Mucosa of rectum (tissue), 2 donors: ENCODE measurements at regions not wholly inside any gene's neighbourhood (a gene's known extent, or its start where the extent isn't known, plus 50 kb on each side); places are given as distances from the start of the nearest gene placed in this dataset.

Experiments
- H3K27ac ChIP-seq, 2 donors: one replicate each; pipeline ENCODE4 v1.7.0; 2013; ENCODE audit warnings: inconsistent platforms in 2 of 2, low read depth in 2 of 2, low read length in 2 of 2
- H3K27me3 ChIP-seq, 2 donors: one replicate each; pipeline ENCODE4 v1.7.0; 2013; ENCODE audit warnings: low read length in 2 of 2; ENCODE audit not compliant: control insufficient read depth in 2 of 2, insufficient read depth in 2 of 2
- H3K36me3 ChIP-seq, 2 donors: one replicate each; pipeline ENCODE4 v1.7.0; 2013; ENCODE audit warnings: low read length in 2 of 2; ENCODE audit not compliant: control insufficient read depth in 2 of 2, insufficient read depth in 2 of 2
- H3K4me1 ChIP-seq, 2 donors: one replicate each; pipeline ENCODE4 v1.7.0; 2013; ENCODE audit warnings: low read length in 2 of 2, mild to moderate bottlenecking in 1 of 2; ENCODE audit not compliant: control insufficient read depth in 2 of 2, insufficient read depth in 2 of 2
- H3K4me3 ChIP-seq, 2 donors: one replicate each; pipeline ENCODE4 v1.7.0; 2013; ENCODE audit warnings: low read length in 2 of 2
- H3K9ac ChIP-seq, 2 donors: one replicate each; pipeline ENCODE4 v1.7.0; 2013; ENCODE audit warnings: low read length in 2 of 2, low read depth in 1 of 2, mild to moderate bottlenecking in 1 of 2
- H3K9me3 ChIP-seq, 2 donors: one replicate each; pipeline ENCODE4 v1.7.0; 2013; ENCODE audit warnings: low read length in 2 of 2; ENCODE audit not compliant: control insufficient read depth in 2 of 2
- donor health status: healthy.
- donor health status: Normal muscosa, but diverticular disease.

GRCh38 chr4:153966641-153967040, 177.8 kb upstream of the SFRP2 start:
- no peak overlapping the region for H3K27ac ChIP-seq
- no peak overlapping the region for H3K9ac ChIP-seq
- H3K4me3 ChIP-seq: no peak overlapping the region
- no peaks in the 10 kb centered on the region for H3K36me3 ChIP-seq
- H3K9me3 ChIP-seq: no peaks in the 10 kb centered on the region
- no peaks in the 10 kb centered on the region for H3K4me1 ChIP-seq
- peaks cover 0 to 2% of the 10 kb centered on the region in 2 donors for H3K27me3 ChIP-seq

- H3K27ac ChIP-seq: no peak overlapping the region
- H3K4me1 ChIP-seq: no peaks in the 10 kb centered on the region
Observed at GRCh38 chr4:153963216-153963615, 174.3 kb upstream of the SFRP2 start.

DNA sequence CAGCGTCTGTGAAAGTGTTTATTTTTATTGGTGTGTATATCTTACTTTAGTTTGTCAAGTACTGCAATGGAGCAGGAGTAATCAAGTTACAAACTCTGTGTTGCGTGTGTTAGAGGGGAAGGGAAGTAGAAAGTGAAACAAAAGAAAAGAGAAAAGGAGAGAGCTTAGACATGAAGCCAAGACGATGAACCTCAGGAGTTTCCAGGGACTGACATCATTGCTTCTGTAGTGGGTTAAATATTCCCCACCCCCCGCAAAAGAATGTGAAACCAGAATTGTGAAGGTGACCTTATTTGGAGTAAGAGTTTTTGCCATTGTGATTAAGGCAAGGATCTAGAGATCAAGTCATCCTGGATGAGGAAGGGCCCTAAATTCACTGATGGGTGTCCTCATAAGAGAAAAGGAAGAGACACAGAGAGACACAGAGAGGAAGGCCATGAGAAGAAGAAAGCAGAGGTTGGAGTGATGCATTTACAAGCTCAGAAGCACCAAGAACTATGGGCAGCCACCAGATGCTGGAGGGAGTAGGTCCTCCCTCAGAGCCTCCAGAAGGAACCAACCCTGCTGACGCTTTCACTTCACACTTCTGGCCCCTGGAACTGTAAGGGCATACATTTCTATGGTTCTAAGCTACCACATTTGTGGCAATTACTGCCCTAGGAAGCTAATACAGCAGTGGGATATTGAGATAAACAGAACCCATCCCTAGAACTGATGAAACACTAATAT, 173.6 kb upstream of the SFRP2 start:
- Histone ChIP-seq H3K9ac (no peak overlapping the region), H3K4me1 (no peaks in the 10 kb centered on the region), H3K4me3 (no peak overlapping the region), H3K27ac (no peak overlapping the region), H3K27me3 (no peaks in the 10 kb centered on the region), H3K36me3 (no peaks in the 10 kb centered on the region), H3K9me3 (no peaks in the 10 kb centered on the region)

More at GRCh38 chr4:153963216-153963615, 174.3 kb upstream of the SFRP2 start:
- Histone ChIP-seq H3K9me3 (no peaks in the 10 kb centered on the region), H3K4me3 (no peak overlapping the region), H3K27me3 (peaks cover 0 to 2% of the 10 kb centered on the region in 2 donors), H3K36me3 (no peaks in the 10 kb centered on the region), H3K9ac (no peak overlapping the region)

DNA sequence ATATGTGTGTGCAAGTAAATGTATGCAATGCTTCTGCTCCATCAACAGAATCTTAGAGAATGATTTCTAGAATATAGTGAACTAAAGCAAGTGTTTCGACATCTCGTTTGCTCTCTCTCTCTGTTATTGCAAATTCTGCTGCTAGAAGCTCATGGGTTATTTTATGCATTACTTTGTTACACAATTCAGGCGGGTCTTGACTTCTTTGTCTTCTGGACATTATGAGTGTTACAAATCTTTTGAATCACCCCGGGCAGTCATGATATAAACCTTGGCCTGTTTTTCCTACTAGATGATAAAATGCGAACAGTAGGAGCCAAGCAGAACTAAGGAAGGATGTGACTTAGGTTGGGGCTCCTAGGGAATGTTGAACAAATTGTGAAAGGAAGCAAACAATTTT, 166.4 kb upstream of the SFRP2 start:
- H3K9me3 ChIP-seq: no peaks in the 10 kb centered on the region
- no peaks in the 10 kb centered on the region for H3K4me1 ChIP-seq

DNA sequence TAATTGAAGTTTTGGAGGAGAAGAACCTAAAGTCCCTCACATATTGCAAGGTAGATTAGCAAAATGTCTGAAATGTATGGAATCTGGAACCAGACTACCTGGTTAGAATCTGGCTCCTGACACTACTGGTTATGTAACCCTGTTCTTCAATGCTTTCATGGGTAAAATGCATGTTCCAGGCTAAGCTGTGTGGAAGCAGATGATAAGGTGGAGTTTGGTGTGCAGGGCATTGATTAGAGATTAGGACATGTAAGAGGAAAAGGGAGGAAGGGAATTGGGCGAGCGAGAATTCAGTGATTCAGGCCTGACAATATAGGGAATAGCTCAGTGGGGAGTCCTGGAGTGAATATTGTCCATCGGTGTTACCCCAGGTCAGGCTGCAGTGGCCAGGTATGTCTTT, 165.8 kb upstream of the SFRP2 start:
- Histone ChIP-seq H3K36me3 (no peaks in the 10 kb centered on the region), H3K4me3 (no peak overlapping the region), H3K4me1 (no peaks in the 10 kb centered on the region), H3K27ac (no peak overlapping the region), H3K9me3 (no peaks in the 10 kb centered on the region), H3K9ac (no peak overlapping the region), H3K27me3 (no peaks in the 10 kb centered on the region)

More for the DNA sequence above, 166.4 kb upstream of the SFRP2 start:
- no peak overlapping the region for H3K4me3 ChIP-seq
- no peak overlapping the region for H3K27ac ChIP-seq
- no peaks in the 10 kb centered on the region for H3K27me3 ChIP-seq
- H3K9ac ChIP-seq: no peak overlapping the region
- no peaks in the 10 kb centered on the region for H3K36me3 ChIP-seq

DNA sequence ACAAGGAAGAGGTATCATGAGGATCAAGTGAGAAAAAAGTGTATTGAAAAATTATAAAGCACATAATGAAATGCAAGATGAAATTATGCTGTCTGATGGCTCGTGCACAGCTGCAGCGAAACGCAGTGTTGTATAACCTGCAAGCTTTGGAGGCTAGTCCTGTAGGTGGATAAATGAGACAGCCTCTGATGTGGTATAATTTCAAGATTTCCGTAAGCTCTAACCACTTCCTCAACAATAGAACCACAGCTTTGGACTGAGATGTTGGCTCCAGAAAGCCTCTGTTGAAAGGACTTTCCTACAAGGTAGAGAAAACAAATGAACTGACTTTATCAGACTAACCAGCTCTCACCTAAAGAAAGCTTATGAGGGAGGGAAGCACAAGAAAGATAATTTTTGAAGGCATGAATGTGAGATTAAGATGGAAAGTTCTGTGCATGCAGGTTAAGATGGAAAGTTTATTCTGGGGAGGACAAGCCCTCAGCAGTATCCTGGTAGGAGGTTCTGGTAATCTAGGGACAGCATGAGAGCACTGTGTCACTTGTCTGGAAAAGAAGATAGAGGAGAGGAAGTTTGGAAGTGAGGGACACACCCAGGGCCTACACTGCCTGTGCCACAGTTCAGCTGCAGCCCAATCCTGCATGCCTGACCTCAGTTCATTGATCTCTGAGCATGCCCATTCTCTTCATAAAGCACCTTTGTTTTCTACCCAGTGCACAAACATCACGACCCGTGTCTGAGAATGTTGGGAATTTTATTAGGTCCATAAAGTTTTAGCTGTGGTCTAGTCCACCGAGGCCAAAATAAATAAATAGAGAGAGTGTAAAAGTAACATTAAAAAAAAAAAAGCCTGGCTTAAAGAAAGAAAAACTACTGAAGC, 161.5 kb upstream of the SFRP2 start:
- no peaks in the 10 kb centered on the region for H3K4me1 ChIP-seq
- no peaks in the 10 kb centered on the region for H3K27me3 ChIP-seq
- H3K27ac ChIP-seq: no peak overlapping the region
- no peak overlapping the region for H3K4me3 ChIP-seq
- H3K36me3 ChIP-seq: no peaks in the 10 kb centered on the region
- no peak overlapping the region for H3K9ac ChIP-seq
- no peaks in the 10 kb centered on the region for H3K9me3 ChIP-seq

DNA sequence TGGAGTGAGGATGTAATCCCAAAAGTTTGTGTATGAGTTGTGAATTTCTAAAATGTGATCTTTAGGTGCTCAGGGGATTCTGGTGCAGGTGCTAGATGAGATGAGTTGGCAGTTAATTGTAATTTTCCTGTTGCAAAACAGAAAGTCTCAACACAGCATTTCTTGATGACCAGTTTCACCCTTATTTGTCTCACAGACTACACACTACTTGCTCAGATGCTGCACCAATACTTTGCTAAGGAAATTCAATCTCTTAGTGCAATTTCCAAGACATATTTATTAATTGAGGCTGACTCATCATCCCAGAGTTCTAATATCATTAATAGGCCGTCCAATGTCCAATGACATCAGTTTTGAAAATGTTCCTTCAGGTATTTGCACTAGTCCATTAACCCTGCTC, 159.2 kb upstream of the SFRP2 start:
- H3K9ac ChIP-seq: no peak overlapping the region
- H3K4me1 ChIP-seq: no peaks in the 10 kb centered on the region
- H3K27me3 ChIP-seq: no peaks in the 10 kb centered on the region
- no peaks in the 10 kb centered on the region for H3K36me3 ChIP-seq
- no peaks in the 10 kb centered on the region for H3K9me3 ChIP-seq
- no peak overlapping the region for H3K4me3 ChIP-seq
- no peak overlapping the region for H3K27ac ChIP-seq

DNA sequence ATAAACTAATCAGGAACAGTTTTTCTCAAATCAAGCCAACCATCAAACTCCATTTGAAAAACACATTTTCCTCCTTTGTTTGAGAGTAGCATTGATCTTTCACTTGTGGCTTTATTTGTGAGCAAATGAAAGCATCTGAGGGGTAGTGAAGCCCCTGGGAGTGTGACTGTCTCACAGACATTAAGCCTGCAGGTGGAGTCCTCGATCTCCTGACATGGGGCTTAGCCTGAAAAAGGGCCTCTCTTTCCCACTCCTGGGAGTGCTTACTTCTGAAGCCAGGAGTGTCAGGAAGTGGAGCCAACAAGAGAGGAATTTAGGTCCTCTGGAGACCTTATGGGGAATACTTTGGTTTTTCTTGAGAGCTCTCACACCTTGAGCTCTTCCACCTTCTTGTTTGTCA, 158.2 kb upstream of the SFRP2 start:
- Histone ChIP-seq H3K27me3 (no peaks in the 10 kb centered on the region), H3K4me3 (no peak overlapping the region), H3K36me3 (no peaks in the 10 kb centered on the region), H3K27ac (no peak overlapping the region), H3K9ac (no peak overlapping the region), H3K9me3 (no peaks in the 10 kb centered on the region), H3K4me1 (no peaks in the 10 kb centered on the region)

DNA sequence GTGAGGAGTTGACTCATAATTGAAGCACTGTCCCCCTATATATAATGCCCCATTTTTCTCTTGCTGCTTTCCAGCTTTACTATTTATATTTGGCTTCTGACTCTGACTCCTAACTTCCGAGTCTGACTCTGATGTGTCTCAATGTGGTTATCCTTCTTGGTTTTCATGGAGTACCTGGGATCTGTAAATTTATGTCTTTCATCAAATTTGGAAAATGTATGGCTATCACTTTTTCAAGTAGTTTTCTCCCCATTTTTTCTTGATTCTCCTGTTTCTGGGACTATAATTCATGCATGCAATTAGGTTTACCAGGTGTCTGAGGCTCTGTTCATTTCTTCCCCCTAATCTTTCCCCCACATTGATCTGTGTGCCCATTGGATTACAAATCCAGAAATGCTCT, 156.8 kb upstream of the SFRP2 start:
- no peaks in the 10 kb centered on the region for H3K4me1 ChIP-seq
- no peak overlapping the region for H3K27ac ChIP-seq
- H3K4me3 ChIP-seq: no peak overlapping the region
- H3K36me3 ChIP-seq: no peaks in the 10 kb centered on the region
- H3K27me3 ChIP-seq: no peaks in the 10 kb centered on the region
- H3K9me3 ChIP-seq: no peaks in the 10 kb centered on the region
- H3K9ac ChIP-seq: no peak overlapping the region

DNA sequence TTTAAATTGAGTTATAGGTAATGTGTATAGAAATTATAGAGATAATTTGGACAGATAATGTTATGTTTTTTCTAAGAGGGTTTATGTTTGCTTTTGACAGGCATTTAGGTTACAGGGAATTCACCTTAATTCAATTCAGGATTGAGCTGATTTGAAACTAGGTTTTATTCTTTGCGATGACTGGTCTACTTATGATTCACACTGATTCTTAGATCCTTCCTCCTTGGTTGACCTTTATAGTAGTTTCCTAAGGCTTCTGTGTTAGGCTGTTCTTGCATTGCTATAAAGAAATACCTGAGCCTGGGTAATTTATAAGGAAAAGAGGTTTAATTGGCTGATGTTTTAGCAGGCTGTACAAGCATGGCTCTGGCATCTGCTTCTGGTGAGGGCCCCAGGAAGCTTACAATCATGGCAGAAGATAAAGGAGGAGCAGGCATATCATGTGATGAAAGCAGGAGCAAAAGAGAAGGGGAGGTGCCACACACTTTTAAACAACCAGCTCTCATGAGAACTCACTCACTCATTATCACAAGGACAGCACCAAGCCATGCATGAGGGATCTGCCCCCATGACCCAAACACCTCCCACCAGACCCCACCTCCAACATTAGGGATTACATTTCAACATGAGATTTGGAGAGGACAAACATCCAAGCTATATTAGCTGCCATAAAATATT, 155.0 kb upstream of the SFRP2 start:
- no peak overlapping the region for H3K4me3 ChIP-seq
- no peaks in the 10 kb centered on the region for H3K36me3 ChIP-seq
- H3K4me1 ChIP-seq: no peaks in the 10 kb centered on the region
- H3K27ac ChIP-seq: no peak overlapping the region
- no peaks in the 10 kb centered on the region for H3K9me3 ChIP-seq
- no peaks in the 10 kb centered on the region for H3K27me3 ChIP-seq
- no peak overlapping the region for H3K9ac ChIP-seq
